Lower lobe of right lung (tissue), 2 donors: ENCODE measurements at regions not wholly inside any gene's neighbourhood (a gene's known extent, or its start where the extent isn't known, plus 50 kb on each side); places are given as distances from the start of the nearest gene placed in this dataset.

Experiments
- ATAC-seq, 2 donors: fragments of 200-7000 bp; cut with Tn5 transposase; one replicate each; pipeline ENCODE4 v1.9.1; 2020 to 2022; ENCODE audit warnings: mild to moderate bottlenecking in 2 of 2, moderate library complexity in 2 of 2
- DNase-seq: peaks from one replicate; pipeline ENCODE4 v3.0.0-alpha.2; 2020
- H3K27ac ChIP-seq: fragments of 200-600 bp; one replicate; pipeline ENCODE4 v1.8.0; 2022
- H3K27me3 ChIP-seq: fragments of 200-600 bp; one replicate; pipeline ENCODE4 v1.8.0; 2022; ENCODE audit warnings: low read depth
- H3K36me3 ChIP-seq: fragments of 200-600 bp; one replicate; pipeline ENCODE4 v1.8.0; 2022; ENCODE audit warnings: mild to moderate bottlenecking
- H3K4me1 ChIP-seq: fragments of 200-600 bp; one replicate; pipeline ENCODE4 v1.8.0; 2022
- H3K4me3 ChIP-seq: fragments of 200-600 bp; one replicate; pipeline ENCODE4 v1.8.0; 2022; ENCODE audit warnings: mild to moderate bottlenecking
- H3K9me3 ChIP-seq: fragments of 200-600 bp; one replicate; pipeline ENCODE4 v1.8.0; 2022
- CTCF ChIP-seq: fragments of 200-600 bp; IDR thresholded peaks from one replicate; pipeline ENCODE4 v1.8.0; 2022; ENCODE audit warnings: antibody characterized with exemption, mild to moderate bottlenecking
- intact Hi-C: fragments of 100-400 bp; cut with DNase I; formaldehyde crosslinking; loops from one replicate; pipeline ENCODE4 v1.11.0; 2022
- donor health status: DM: no; HTN: yes; CAD: no; lungs with severe emphysema.

- Histone ChIP-seq H3K27me3 (no peaks in the 10 kb centered on the region), H3K9me3 (no peaks in the 10 kb centered on the region), H3K4me3 (no peak overlapping the region), H3K27ac (no peak overlapping the region), H3K4me1 (no peaks in the 10 kb centered on the region), H3K36me3 (no peaks in the 10 kb centered on the region)
- ATAC-seq: no peak
- intact Hi-C loops: no loop called here
- no peak for DNase-seq
- no peak for TF ChIP-seq CTCF
Measured at GRCh38 chr2:128801576-128801975, 482.9 kb upstream of the HS6ST1 start.

- no peaks in the 10 kb centered on the region for H3K4me1 ChIP-seq
- H3K4me3 ChIP-seq: no peak overlapping the region
- H3K27ac ChIP-seq: no peak overlapping the region
- ATAC-seq: no peak
- DNase-seq: no peak
- TF ChIP-seq CTCF: no peak
- H3K36me3 ChIP-seq: no peaks in the 10 kb centered on the region
- intact Hi-C loops: no loop called here
- H3K9me3 ChIP-seq: no peaks in the 10 kb centered on the region
- H3K27me3 ChIP-seq: no peaks in the 10 kb centered on the region
Measured at GRCh38 chr2:128803222-128803621, 484.6 kb upstream of the HS6ST1 start.

GRCh38 chr2:128805237-128805636 lies 486.6 kb upstream of the HS6ST1 start:
- intact Hi-C loops: no loop called here
- no peaks in the 10 kb centered on the region for H3K4me1 ChIP-seq
- no peak for TF ChIP-seq CTCF
- no peaks in the 10 kb centered on the region for H3K9me3 ChIP-seq
- no peak overlapping the region for H3K27ac ChIP-seq
- H3K27me3 ChIP-seq: no peaks in the 10 kb centered on the region
- no peaks in the 10 kb centered on the region for H3K36me3 ChIP-seq
- no peak overlapping the region for H3K4me3 ChIP-seq
- DNase-seq: no peak
- ATAC-seq: no peak

- no peaks in the 10 kb centered on the region for H3K4me1 ChIP-seq
- no peaks in the 10 kb centered on the region for H3K27me3 ChIP-seq
- H3K4me3 ChIP-seq: no peak overlapping the region
- no peaks in the 10 kb centered on the region for H3K9me3 ChIP-seq
- no peak overlapping the region for H3K27ac ChIP-seq
- no peak for DNase-seq
- intact Hi-C loops: no loop called here
- TF ChIP-seq CTCF: no peak
- no peaks in the 10 kb centered on the region for H3K36me3 ChIP-seq
- ATAC-seq: no peak
Measured at GRCh38 chr2:128805918-128806317, 487.2 kb upstream of the HS6ST1 start.

GRCh38 chr2:128807317-128807716 lies 488.6 kb upstream of the HS6ST1 start:
- DNase-seq (no peak), ATAC-seq (no peak)
- Histone ChIP-seq H3K9me3 (no peaks in the 10 kb centered on the region), H3K36me3 (no peaks in the 10 kb centered on the region), H3K27ac (no peak overlapping the region), H3K27me3 (no peaks in the 10 kb centered on the region), H3K4me3 (no peak overlapping the region), H3K4me1 (no peaks in the 10 kb centered on the region)
- TF ChIP-seq CTCF: no peak
- intact Hi-C loops: no loop called here
